Rectal smooth muscle tissue (tissue), 1 donor: ENCODE measurements at regions not wholly inside any gene's neighbourhood (a gene's known extent, or its start where the extent isn't known, plus 50 kb on each side); places are given as distances from the start of the nearest gene placed in this dataset.

ENCODE experiments used
- H3K27ac ChIP-seq: one replicate; pipeline ENCODE4 v1.7.0; 2013; ENCODE audit warnings: low read depth, low read length, inconsistent platforms
- H3K27me3 ChIP-seq: one replicate; pipeline ENCODE4 v1.7.0; 2013; ENCODE audit warnings: low read length; ENCODE audit not compliant: control insufficient read depth, insufficient read depth
- H3K36me3 ChIP-seq: one replicate; pipeline ENCODE4 v1.7.0; 2013; ENCODE audit warnings: low read length; ENCODE audit not compliant: control insufficient read depth, insufficient read depth
- H3K4me1 ChIP-seq: one replicate; pipeline ENCODE4 v1.7.0; 2013; ENCODE audit warnings: low read length; ENCODE audit not compliant: control insufficient read depth, insufficient read depth
- H3K4me3 ChIP-seq: one replicate; pipeline ENCODE4 v1.7.0; 2013; ENCODE audit warnings: low read length
- H3K9ac ChIP-seq: one replicate; pipeline ENCODE4 v1.7.0; 2013; ENCODE audit warnings: low read length

DNA sequence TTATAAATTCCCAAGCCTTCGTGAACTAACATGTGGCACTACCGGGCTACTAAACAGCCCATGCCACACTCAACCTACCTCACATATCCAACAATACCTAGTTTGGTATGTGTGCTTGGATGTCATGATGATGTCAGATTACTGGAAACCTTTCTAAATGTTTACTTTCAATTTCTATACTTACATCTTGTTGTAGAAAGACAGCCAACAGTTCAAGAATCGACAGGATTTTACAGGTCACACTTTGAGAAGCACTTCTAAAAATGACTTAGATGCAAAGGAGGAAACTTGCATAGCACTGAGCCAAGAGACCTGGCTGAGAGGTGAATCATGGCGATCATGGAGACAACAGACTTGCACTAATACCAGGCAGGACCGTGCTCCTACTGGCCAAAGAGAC lies 209.9 kb downstream of the COL4A1 start:
- Histone ChIP-seq H3K4me3 (no peak overlapping the region), H3K27ac (peak overlapping the region; percentile 49), H3K36me3 (no peaks in the 10 kb centered on the region), H3K9ac (no peak overlapping the region), H3K27me3 (no peaks in the 10 kb centered on the region), H3K4me1 (peaks cover 17% of the 10 kb centered on the region)

DNA sequence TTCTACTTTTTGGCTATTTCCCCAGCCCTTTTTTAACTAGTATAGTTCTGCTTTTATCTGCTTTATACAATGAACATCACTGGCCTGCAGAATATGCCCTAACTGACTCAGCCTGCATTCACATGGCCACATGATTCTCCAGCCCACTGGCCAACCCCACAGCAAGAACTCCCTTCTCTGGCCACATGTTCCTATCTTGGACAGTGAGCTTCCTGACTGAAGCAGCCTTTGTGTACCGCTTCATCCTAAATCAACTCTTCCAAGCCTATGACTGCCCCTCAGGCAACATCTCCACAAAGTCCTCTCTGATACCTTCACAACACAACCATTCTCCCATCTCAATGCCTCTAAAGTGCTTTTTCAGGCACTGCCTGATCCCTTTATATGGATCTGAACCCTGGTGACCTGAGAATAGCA lies 214.1 kb downstream of the COL4A1 start:
- H3K4me1 ChIP-seq: peaks cover 17% of the 10 kb centered on the region
- no peak overlapping the region for H3K9ac ChIP-seq
- no peak overlapping the region for H3K4me3 ChIP-seq
- peak overlapping the region; percentile 92 for H3K27ac ChIP-seq
- no peaks in the 10 kb centered on the region for H3K27me3 ChIP-seq
- no peaks in the 10 kb centered on the region for H3K36me3 ChIP-seq

DNA sequence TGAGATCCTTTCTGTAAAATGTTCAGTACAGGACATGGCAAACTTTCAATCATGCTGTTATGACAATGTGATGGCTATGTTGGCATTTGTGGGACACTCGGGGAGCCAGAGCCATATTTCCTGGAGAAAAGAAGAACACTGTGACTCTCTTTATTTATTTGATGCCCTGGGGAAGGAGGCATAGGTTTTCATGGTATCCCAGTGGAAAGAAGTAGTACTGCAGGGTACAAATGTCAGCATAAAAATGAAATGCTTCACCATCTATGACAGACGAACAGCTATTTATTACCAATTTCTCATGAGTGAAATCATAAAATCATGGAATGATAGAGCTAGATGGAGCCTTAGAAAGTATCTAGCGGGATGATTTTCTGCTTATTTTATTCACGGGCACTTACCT lies 217.1 kb downstream of the COL4A1 start:
- Histone ChIP-seq H3K27me3 (no peaks in the 10 kb centered on the region), H3K4me3 (no peak overlapping the region), H3K9ac (no peak overlapping the region), H3K36me3 (no peaks in the 10 kb centered on the region), H3K4me1 (peaks cover 15% of the 10 kb centered on the region), H3K27ac (no peak overlapping the region)

DNA sequence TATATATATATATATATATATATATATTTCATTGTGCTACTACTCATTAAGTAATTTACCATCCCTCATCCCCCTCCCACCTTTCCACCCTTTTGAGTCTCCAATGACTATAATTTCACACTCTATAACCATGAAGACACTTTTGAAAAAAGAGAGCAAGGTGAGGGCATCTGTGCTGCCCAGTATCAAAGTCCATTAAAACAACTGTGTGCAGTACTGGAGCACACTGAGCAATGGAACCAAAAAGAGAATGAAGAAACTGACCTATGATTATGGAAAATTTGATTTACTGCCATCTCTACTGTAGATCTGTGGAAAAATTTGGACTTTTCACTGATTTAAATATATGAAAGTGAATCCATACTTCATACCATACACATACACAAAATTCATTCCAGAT lies 217.9 kb downstream of the COL4A1 start:
- Histone ChIP-seq H3K36me3 (no peaks in the 10 kb centered on the region), H3K4me3 (no peak overlapping the region), H3K27me3 (no peaks in the 10 kb centered on the region), H3K27ac (no peak overlapping the region), H3K4me1 (peaks cover 11% of the 10 kb centered on the region), H3K9ac (no peak overlapping the region)

DNA sequence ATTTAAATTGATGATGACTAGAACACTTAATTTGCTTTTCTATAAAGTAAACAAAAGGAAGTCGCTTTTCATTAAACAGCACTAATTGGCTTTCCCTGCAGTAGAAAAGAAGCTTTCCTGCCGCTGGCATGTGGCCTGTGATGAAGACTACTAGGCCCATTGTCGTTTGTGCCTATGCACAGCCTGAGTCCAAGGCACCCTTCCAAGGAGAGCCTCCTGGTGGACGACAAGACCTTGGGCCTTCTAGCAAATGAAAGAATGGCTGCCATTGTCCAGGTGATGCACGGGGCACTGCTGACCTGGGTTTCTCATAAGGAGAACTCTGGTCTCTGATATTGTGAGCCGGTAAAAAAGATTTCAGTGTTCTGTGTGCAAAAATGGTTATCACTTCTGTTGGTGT lies 233.0 kb downstream of the COL4A1 start:
- Histone ChIP-seq H3K27me3 (no peaks in the 10 kb centered on the region), H3K27ac (no peak overlapping the region), H3K36me3 (no peaks in the 10 kb centered on the region), H3K9ac (no peak overlapping the region), H3K4me3 (no peak overlapping the region), H3K4me1 (no peaks in the 10 kb centered on the region)

DNA sequence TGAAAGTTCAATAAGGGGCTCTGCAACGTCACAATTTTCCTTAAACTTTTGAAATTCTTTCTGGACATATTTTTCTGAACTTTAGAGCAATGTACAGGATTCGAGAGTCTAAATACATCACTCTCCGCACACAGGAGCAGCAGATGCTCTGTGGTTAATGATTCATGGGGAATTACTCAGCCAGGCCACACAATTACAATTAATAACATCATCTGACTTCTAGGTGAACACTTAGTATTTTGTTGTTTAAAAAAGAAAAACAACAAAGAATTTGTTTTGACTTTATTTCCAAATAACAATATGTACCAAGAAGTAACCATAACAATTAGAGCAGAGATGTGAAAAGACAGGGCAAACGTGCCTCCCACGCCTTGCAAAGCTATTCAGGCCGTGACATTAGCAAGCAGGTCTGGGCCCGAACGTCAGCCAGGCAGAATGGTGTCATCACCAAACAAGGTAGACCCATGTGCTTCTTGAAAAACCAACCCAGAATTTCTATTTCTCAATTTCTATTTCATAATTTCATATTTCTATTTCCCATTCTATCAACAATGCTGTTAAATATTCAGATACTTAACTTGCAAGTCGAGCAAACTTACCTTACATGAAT lies 236.3 kb downstream of the COL4A1 start:
- H3K4me1 ChIP-seq: no peaks in the 10 kb centered on the region
- no peak overlapping the region for H3K4me3 ChIP-seq
- no peak overlapping the region for H3K27ac ChIP-seq
- H3K9ac ChIP-seq: no peak overlapping the region
- H3K36me3 ChIP-seq: no peaks in the 10 kb centered on the region
- no peaks in the 10 kb centered on the region for H3K27me3 ChIP-seq

DNA sequence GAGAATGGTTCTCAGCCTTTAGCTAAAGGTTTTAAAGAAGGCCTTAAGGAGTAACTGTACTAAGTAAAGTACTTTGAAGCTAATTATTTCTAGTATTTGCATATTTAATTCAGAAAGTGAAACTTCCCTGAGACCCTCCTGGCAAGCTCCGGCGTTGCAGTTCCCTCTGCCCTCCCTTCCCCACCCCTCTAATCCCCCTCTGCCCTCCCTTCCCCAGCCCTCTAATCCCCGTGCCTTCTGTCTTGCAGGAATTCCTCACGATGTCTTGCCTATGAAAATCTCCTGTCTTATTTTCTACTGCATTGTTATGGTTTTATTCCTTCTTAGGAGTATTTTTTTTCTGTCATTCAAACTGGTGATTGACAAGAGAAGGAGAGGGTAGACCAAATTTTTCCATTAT lies 236.9 kb downstream of the COL4A1 start:
- Histone ChIP-seq H3K27ac (no peak overlapping the region), H3K4me3 (no peak overlapping the region), H3K36me3 (no peaks in the 10 kb centered on the region), H3K9ac (no peak overlapping the region), H3K4me1 (no peaks in the 10 kb centered on the region), H3K27me3 (no peaks in the 10 kb centered on the region)

DNA sequence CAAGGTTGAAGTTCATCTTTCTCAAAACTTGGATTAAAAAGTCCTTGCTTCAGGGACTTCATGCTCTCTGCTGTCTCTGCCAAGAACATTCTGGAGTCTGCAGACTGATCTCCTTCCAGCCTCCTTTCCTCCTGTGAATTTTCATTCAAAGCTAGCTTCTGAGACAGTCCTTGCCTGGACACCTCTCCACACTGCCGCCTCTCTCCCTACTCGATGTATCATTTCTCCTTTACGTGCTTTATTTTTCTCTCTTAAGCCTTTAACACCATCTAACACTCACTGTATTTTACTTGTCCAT lies 238.8 kb downstream of the COL4A1 start:
- Histone ChIP-seq H3K9ac (no peak overlapping the region), H3K4me1 (no peaks in the 10 kb centered on the region), H3K27ac (no peak overlapping the region), H3K36me3 (no peaks in the 10 kb centered on the region), H3K4me3 (no peak overlapping the region), H3K27me3 (no peaks in the 10 kb centered on the region)

DNA sequence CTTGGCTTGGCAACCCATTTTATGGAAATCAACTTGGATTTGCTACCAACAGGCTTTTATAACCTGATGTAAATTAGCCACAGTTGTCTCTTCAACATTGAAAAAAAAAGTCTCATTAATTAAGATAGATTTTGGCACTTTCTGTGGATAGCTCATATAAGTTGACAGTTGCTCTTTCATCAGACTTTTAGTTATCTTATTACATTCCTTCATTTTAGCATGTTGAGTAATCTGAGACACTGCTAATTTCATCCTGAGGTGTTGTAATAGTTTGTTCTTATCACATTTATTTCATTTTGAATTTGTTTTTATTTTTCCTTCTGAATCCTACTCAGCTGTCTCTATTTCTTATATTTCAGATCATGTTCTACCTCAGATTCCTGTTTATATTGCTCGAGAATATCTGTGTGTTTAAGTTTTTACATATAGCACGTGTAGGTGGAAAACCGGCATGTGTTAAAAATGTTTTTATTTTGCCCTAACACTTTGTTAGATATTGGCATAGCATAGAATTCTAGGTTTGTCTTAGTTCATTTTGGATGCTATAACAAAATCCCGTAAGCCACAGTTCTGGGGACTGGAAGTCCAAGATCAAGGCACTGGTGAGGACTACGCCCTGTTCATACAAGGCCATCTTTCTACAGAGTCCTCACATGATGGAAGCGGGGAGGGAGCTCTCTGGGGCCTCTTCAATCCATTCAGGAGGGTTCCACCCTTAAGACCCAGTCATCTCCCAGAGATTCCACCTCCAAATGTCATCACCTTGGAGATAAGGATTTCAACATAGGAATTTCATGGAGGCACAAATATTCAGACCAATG lies 239.4 kb downstream of the COL4A1 start:
- Histone ChIP-seq H3K4me1 (no peaks in the 10 kb centered on the region), H3K27me3 (no peaks in the 10 kb centered on the region), H3K36me3 (no peaks in the 10 kb centered on the region), H3K27ac (no peak overlapping the region), H3K4me3 (no peak overlapping the region), H3K9ac (no peak overlapping the region)

DNA sequence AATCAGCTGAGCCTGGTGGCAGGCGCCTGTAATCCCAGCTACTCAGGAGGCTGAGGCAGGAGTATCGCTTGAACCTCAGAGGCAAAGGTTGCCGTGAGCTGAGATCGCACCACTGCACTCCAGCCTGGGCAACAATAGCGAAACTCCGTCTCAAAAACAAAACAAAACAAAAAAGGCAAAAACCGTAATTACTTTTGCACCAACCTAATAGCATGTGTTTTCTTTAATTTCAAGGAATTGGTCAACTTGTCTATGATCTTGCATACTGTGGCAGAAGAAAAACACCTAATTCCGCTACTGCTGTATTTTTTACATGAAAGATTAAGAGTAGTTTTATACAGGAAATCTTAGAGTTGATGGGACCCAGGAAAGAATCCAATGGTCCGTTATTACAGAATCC lies 241.2 kb downstream of the COL4A1 start:
- H3K9ac ChIP-seq: no peak overlapping the region
- no peak overlapping the region for H3K4me3 ChIP-seq
- H3K27ac ChIP-seq: no peak overlapping the region
- H3K4me1 ChIP-seq: no peaks in the 10 kb centered on the region
- no peaks in the 10 kb centered on the region for H3K36me3 ChIP-seq
- H3K27me3 ChIP-seq: no peaks in the 10 kb centered on the region

DNA sequence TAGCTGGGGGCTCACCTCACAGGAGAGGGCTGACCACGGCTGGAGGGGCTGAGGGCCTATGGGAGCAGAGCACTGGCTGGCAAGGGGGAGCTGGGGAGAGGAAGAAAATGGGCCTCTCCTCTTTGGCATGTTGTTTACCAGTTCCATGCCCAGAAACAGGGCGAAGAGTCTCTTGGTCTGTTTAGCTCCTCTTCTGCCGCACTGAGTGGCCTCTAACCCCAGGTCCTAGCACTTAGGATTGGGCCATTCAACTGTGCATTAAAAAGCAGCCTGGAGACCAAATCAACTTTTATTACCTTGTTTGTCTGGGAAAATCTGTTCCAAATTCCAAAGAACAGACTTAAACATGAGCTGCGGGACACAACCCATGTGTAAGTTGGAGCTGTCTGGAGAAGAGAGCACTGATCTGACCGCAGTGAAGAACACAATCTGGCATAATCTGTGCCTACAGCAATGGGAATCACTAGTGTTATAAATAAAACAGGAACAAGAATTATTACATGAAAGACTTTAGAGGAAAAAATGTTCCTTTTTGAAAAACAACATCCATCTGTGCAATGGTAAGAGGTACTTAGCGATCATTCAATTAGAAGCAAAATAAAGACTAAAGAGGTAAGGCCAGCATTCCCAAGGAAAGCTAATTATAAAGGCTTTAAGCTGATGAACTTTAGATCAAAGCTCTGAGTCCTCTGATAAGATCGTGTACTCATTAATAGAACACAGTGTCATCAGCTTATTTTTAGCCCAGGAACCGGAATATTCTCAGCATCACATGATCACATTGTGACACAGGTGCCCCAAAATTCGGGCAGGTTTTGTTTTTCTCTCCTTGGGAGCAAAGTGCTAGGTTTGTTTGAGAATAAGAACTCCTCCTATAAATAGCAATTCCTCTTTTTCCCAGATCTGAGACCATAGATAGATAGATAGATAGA lies 243.2 kb downstream of the COL4A1 start:
- Histone ChIP-seq H3K36me3 (no peaks in the 10 kb centered on the region), H3K27me3 (no peaks in the 10 kb centered on the region), H3K4me1 (no peaks in the 10 kb centered on the region), H3K9ac (no peak overlapping the region), H3K27ac (no peak overlapping the region), H3K4me3 (no peak overlapping the region)

DNA sequence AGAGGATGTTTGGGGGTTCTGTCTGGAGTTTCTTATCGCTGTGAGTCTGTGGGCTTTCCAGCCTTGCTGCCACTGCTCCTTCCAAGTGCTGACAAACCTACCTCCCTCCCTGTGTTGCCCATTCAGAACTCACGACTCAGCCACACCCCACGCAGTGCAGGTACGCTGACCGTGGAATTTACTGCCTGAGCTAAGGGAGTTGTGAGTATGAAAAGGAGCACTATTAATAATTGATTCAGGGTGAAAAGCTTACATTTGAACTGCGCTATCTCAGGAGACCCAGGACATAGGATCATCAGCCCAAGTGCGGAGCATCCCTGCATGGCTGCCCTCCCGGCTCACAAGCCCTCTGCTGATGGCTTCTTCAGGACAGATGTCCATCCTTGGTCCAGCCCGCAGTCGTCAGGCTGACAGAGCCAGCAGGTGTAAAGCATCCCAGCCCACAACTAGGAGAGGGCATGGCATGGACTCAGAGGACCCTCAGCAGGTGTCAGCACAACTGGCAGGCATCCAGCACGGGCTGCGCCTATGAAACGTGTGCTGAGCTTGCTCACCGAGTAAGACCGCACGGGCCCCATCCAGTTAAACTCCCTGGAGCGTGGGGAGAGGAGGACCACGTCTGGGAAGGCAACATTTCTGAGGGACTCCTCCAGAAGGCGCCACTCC lies 244.0 kb downstream of the COL4A1 start:
- Histone ChIP-seq H3K9ac (no peak overlapping the region), H3K4me3 (no peak overlapping the region), H3K27me3 (no peaks in the 10 kb centered on the region), H3K36me3 (no peaks in the 10 kb centered on the region), H3K27ac (no peak overlapping the region), H3K4me1 (no peaks in the 10 kb centered on the region)
